ENCODE measurements at regions not wholly inside any gene's neighbourhood (a gene's known extent, or its start where the extent isn't known, plus 50 kb on each side); places are given as distances from the start of the nearest gene placed in this dataset.
"Not testable (repeated sequence)": the region's sequence is repeated elsewhere in the genome, so short reads cannot be mapped to it uniquely, and the experiment has no call there.

DNA sequence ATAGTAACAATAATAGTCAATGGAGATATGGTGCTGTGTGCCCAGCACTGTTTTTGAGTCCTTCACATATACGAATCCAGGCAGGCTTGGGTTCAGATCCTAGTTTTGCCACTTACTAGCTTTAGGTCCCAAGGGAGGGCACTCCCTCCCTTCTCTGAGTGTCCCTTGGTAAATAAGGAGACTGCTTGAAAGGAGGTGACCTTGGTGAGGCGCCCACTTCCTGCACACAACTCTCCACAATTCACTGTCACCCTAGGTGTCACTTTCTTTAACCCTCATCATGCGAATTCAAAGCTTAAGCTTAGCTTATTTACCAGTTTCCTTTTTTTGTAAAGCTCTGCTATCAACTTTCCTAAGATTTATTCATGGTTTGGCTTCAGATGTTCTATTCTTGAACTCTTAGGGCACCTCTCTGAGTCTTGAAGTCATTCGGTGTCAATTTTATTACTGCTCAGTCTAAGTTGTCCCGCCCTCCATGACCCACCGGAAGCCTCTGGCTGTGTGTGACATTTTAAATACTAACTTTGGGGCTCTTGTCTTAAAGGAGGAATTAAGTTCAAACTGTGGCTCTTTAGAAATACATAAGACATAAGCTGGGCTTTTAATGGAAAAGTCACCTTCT is 170.7 kb upstream of the ZNF618 start:
- no peak for DNase-seq (ENCODE audit: low read depth)

DNA sequence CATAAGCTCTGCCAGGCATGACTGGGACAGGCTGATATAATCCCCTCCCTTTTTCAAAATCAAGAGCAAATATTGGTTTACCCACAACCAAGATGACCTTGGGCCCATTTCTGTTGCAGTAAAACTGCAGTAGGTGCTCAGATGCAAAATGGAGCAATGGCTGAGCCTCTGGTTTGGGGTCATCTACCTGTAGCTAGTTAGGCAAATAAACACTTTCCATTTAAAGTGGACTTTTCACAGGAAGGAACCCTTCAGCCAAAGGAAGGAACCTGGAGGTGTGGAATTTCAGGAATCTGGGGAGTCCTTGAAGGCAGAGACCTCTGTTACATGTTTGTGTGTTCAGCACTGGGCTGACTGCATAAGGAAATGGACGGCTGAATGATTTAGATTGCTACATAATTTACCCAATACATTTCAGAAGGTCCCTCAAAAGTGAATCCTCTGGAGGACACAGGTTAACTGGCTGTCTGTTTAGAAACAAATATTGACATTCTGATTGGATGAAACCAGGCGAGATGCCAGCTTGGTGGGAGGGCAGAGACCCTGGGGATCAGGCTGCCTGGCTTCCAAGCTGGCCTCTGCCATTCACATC is 170.1 kb upstream of the ZNF618 start:
- DNase-seq (ENCODE audit: low read depth) = no peak

DNA sequence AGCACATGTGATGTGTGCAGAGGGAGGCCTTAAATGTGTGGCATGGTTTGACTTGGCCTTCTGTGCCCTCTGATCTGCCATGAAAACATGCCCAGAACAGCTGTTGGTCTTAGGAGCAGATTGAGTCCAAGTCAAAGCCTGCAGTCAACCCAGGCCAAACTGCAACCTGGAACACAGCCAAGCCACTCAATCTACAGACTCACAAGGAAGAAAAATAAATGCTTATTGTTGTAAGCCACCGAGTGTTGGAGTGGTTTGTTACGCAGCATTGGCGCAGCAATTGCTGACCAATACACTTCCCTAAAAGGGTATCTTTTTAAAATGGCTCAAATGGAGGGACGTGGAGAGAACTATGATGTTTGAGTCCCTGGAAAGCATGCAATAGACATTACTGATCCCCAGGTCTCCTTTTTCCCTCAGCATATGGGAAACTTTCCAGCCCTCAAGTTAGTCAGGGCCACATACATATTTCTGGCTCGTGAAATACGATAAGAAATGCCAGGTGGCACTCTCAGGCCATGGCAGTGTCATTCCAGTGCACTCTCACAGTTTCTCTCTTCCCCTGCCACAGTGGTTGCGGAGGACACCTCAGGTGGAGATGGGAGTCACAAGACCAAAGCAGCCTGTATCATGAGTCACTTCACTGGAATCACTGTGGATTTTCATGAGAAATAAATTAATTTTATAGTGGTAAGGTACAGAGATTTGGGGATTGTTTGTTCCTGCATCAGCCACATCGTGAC is 168.0 kb upstream of the ZNF618 start:
- DNase-seq (ENCODE audit: low read depth) = no peak

DNA sequence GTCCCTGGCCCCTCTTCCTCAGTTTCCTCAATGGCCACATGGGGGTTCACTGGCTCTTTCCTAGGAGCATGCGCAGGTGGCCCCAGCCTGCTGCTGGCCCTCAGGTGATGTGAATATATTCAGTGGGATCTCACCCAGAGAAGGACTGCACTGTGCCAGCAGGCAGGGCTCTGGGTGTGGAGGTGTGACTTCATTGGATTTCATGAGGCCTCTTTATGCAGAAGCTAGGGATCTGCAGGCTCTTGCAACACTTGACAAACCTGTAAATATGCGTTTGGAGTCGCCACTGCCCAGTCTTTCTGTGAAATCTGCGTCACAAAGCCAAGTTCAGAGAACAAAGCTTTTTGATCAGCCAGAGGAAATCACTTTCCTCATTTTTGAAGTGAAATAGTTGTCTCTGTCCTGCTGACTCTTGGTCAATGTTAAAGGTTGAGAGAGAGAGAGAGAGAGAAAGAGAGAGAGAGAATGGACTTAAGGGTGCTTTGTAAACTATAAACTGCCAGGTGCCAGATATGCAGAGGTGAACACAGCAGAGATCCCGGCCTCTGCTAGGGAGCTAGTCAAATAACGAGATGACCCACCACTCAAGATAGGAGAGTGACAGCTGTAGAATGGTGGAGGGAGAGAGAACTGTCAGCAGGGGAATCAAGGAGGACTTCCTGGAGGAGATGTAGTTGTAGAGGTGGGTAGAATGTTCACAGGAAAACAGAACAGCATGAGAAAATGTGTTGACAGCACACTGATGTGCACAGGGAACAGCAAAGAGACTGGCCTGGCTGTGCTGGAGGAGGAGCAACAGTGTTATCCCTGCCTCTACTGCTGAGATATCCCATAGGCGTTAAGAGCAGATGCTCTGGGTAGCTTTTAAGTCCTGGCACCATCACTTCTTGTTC is 167.0 kb upstream of the ZNF618 start:
- no peak for DNase-seq (ENCODE audit: low read depth)

DNA sequence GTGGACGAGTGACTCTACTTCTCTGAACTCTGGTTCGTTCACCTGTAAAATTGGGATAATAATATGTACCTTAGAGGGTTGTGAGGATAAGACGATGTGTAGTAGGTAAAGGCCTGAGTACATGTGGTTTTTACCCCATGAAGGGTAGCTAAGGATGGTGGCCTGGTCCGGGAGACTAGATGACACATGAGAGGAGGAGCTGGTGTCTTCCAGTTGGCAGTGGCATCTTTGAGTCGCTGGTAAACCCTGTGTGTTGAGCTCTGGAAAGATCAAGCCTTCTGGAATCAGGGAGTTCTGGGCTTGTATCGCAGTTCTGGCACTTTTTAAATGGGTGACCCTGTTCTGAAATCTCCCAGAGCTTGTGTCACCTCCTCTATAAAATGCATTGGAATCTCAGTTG is 166.4 kb upstream of the ZNF618 start:
- DNase-seq (ENCODE audit: low read depth) = no peak

DNA sequence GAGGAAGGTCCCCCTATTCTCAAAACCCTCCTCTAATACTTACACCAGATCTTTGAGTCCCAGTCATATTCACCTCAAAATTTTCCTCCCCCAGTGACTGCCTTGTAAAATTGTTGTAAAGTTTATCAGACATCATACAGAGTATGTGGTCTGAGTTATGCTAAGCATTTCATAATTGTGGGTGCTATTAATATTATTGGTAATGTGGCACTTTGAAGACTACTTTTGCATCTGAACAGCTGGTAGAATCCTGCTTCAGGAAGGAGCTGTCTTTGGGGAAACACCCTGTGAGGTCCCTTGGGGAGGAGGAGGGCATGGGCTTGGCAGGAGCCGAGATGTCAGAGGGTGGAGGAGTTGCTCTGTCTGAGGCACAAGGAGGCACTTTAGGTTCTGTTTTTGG is 164.9 kb upstream of the ZNF618 start:
- DNase-seq (ENCODE audit: low read depth) = no peak

DNA sequence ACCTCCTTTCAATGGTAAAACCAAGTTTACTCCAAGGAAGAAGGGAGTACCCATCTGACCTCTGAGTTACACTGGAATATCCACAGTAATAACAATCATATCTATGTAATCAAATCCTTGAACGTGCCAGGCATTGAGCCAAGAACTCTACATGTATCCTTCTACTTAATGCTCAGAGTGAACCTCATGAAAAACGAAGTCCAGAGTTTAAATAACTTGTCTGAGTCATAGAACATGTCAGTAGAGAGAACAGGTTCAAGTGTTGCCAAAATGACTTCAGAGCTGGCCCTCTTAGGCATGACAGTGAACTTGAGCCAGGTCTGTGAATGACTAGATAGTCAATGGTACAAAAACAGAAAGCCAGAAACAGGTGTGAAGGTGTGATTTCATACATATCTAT is 164.1 kb upstream of the ZNF618 start:
- DNase-seq (ENCODE audit: low read depth) = no peak

DNA sequence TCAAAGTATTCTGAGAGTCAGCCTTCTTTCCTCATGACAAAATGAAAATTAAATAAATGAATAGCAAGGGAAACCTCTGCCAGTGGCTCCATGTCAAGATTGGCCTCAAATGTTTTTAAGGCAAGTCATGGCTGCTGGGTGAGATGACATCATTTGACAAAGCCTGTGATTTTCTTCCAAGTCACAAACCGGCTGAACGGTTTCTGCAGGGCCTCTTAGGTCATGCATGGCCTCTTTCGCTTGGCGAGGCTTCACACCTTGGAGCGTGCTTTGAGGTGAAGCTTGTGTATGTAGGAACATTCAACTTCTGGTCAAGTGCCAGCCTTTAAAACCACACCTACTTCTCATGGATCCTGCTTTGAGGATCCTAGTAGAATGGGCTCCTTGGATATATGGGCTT is 161.0 kb upstream of the ZNF618 start:
- no peak for DNase-seq (ENCODE audit: low read depth)

DNA sequence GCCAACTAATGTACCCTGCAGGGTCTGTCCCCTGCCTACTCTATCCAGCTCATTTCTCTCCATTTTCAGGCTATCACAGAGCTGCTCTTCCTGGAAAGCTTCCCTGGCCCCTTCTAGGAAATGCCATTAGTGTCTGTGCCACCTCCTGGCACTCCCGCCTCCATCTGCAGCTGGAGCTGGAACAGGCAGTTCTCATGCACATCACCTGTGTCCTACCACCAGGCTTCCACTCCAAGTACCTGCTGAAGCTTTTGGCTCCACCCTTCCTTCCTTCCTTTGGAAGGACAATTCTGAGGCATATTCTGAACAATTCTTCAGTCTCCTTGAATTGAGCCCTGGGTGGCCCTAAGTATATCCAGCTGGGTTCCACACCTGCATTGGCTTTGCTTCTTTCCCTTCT is 156.2 kb upstream of the ZNF618 start:
- DNase-seq (ENCODE audit: low read depth) = no peak

DNA sequence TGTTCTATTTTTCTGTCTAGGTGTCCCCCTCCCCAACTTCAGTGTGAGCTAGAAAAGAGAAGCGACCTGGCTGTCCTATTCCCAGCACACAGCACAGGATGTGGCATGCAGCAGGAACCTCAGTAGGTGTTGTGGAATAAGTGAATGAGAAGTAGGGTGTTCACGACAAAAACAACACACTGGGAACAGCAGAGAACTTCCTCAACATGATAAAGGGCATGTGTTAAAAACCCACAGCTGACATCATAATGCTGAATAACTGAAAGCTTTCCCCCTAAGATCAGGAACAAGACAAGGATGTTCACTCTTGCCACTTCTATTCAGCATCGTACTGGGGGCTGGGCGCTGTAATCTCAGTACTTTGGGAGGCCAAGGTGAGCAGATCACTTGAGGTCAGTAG is 155.6 kb upstream of the ZNF618 start:
- no peak for DNase-seq (ENCODE audit: low read depth)

DNA sequence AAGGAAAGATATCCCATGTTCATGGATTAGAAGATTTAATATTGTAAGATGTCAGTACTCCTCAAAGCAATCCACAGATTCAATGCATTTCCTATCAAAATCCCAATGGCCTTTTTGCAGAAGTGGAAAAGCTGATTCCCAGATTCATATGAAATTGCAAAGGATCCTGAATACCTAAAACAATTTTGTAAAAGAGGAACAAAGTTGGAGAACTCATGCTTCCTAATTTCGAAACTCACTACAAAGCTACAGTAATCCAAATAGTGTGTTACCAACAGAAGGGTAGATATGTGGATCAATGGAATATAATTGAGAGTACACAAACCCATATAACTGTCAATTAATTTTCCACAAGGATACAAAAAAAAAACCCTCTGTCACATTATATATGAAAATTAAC is 154.3 kb upstream of the ZNF618 start:
- DNase-seq (ENCODE audit: low read depth) = no peak

DNA sequence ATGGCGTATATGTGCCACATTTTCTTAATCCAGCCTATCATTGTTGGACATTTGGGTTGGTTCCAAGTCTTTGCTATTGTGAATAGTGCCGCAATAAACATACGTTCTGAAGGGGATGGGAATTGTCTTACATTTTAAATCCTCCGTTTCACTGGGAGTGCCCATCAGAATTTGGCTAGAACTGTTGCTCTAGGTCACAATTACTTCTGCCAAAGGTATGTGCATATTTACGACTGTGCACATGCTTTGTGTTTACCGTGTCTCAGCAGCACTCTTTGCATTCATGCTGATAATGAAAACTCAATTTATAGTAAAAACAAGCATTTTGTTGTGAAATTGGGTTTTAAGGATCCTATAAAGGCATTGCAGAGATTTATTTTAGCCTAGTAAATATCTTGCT is 151.9 kb upstream of the ZNF618 start:
- no peak for DNase-seq (ENCODE audit: low read depth)

DNA sequence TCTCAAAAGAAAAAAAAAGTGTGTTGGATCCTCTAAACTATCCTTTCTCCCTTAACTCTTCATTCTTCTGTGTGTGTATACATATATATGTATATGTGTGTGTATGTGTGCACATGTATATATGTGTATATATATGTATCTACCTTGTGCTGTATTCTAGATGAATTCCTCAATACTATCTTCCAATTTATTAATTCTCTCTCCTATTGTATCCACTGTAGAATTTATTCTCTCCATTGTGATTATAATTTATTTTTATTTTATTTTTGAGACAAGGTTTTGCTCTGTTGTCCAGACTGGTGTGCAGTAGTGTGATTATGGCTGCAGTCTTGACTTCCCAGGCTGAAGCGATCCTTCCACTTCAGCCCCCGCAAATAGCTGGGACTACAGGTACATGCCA is 147.1 kb upstream of the ZNF618 start:
- DNase-seq (ENCODE audit: low read depth) = no peak

DNA sequence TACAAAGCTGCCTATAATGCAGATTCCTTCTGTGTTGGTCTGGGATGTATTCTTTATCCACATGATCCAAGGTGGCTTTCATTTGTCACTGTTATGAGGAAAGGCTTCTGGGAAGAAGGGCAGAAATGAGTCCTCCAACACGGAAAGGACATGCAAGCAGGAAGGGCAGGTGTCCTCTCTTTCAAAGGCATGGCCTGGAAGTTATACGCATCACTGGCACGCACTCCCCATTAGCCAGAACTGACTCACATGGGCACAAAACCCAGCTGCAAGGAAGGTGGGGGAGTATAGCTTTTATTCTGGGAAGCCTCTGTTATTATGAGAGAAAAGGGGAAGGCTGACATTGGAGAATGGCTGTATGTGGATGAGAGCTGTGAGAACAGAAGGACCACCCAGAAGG is 141.3 kb upstream of the ZNF618 start:
- no peak for DNase-seq (ENCODE audit: low read depth)

DNA sequence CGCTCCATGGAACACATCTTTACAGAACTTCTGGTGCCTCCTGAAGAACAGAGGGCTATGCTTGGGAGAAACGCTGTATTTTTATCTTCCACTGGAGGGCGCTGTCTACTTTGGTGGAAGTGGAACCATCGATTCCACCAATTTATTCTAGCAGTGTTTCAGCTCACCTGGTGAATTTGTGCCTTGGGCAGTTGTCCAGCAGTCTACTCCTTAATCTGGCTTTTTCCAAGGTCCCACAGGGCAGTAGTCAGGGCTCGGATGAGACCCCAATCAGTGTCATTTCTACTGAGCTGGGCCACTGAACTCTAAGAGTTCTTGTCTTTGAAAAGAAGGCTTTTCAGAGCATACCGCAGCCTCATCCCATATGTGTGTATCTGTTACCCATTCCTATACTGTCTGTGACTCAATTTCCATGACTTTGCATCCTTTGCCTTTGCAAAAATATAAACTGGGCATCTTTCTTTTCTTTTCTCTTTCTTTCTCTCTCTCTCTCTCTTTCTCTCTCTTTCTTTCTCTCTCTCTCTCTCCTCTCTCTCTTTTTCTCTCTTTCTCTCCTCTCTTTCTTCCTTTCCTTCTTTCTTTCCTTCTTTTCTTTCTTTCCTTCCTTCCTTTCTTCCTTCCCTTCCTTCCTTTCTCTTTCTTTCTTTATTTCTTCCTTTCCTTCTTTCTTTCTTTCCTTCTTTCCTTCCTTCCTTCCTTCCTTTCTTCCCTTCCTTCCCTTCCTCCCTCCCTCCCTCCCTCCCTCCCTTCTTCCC is 138.4 kb upstream of the ZNF618 start:
- no peak for DNase-seq (ENCODE audit: low read depth)

DNA sequence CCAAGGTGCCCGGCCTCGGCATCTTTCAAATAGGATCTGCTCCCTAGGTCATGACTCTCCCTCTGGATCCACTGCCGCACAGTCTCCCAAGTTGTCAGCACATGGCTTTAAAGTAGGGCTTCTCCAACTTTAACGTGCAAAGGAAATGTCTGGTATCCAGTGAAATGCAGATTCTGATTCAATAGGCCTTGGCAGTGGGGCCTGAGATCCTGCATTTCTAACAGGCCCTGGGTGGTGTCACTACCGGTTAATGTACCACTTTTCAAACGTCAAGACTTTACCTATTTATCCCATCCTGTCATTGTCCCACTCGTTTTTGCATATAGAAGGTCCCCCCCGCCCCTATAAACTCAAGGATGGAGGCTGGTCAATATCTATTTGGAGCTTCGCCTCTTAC is 137.6 kb upstream of the ZNF618 start:
- no peak for DNase-seq (ENCODE audit: low read depth)

DNA sequence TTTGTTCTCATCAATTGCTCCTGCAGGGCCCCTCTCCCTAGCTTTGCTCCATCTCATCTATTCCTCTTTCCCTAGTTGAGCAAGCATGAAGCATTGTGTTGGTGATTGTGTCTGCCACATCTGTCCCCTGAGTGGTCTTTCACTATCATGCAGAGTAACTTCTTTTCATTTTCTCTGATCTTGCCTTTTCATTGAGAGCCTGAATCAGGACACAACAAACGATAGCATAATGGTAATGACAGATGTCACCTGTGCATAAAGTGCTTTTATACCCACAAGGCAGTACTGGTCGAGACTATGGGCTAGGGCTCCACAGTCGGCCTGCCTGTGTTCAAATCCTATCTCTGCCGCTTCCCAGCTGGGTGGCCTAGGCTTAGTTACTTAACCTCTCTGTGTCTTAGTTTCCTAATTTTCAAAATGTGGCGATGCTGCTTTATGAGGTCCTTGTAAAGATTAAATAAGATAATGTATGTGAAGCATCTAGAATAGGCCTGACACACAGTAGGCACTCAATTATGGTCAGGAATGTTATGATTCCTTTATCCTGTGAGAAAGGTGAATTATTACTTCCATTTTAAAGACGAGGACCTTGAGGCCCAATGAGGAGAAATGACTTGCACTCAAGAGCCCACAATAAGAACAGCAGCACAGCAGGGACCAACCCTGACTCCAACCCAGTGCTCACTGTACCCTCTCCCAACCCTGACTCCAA is 137.1 kb upstream of the ZNF618 start:
- no peak for DNase-seq (ENCODE audit: low read depth)

DNA sequence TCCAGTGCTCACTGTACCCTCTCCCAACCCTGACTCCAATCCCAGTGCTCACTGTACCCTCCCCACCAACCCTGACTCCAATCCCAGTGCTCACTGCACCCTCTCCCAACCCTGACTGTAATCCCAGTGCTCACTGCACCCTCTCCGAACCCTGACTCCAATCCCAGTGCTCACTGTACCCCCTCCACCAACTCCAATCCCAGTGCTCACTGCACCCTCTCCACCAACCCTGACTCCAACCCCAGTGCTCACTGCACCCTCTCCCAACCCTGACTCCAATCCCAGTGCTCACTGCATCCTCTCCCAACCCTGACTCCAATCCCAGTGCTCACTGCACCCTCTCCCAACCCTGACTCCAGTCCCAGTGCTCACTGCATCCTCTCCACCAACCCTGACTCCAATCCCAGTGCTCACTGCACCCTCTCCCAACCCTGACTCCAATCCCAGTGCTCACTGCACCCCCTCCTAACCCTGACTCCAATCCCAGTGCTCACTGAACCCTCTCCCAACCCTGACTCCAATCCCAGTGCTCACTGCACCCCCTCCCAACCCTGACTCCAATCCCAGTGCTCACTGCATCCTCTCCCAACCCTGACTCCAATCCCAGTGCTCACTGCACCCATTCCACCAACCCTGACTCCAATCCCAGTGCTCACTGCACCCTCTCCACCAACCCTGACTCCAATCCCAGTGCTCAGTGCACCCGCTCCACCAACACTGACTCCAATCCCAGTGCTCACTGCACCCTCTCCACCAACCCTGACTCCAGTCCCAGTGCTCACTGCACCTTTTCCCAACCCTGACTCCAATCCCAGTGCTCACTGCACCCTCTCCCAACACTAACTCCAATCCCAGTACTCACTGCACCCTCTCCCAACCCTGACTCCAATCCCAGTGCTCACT is 136.3 kb upstream of the ZNF618 start:
- not testable (repeated sequence) for DNase-seq (ENCODE audit: low read depth)

DNA sequence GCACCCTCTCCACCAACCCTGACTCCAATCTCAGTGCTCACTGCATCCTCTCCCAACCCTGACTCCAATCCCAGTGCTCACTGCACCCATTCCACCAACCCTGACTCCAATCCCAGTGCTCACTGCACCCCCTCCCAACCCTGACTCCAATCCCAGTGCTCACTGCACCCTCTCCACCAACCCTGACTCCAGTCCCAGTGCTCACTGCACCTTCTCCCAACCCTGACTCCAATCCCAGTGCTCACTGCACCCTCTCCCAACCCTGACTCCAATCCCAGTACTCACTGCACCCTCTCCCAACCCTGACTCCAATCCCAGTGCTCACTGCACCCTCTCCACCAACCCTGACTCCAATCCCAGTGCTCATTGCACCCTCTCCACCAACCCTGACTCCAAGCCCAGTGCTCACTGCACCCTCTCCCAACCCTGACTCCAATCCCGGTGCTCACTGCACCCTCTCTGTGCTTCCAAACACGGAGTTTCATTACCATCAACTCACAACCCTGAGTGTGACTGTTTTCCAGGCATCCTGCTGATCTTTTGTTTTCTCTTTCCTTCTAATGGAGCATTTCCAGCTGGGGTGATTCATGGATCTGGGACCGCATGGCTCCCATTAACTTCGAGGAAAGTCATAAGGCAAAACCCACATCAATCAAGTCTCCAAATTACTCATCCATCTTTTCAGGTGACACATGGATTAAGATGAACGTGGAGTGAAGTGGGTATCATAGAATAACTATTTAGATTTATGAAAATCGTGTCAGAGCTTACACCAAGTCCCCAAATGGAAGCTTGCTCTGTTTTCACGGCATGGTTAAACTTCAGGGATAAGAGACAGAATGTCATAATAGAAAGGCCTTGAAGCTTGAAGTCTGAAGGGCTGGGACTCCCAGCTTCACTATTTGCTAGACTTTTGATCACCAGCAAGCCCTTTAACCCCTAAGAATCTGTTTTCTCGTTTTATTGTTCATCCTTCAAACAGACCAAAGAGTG is 135.3 kb upstream of the ZNF618 start:
- DNase-seq (ENCODE audit: low read depth) = not testable (repeated sequence)

Measured in activated T-cell treated with anti-CD3 and anti-CD28 coated beads for 1 hour (primary cell).